Stimulated activated CD4-positive, alpha-beta T cell treated with anti-CD3 and anti-CD28 coated beads, Interleukin-1b, Interleukin-23, amount 100 ng/mL, for 48 hours (primary cell): ENCODE measurements at regions not wholly inside any gene's neighbourhood (a gene's known extent, or its start where the extent isn't known, plus 50 kb on each side); places are given as distances from the start of the nearest gene placed in this dataset.

Source experiments
- DNase-seq: peaks from one replicate; pipeline ENCODE4 v3.0.0-alpha.2; 2020

DNA sequence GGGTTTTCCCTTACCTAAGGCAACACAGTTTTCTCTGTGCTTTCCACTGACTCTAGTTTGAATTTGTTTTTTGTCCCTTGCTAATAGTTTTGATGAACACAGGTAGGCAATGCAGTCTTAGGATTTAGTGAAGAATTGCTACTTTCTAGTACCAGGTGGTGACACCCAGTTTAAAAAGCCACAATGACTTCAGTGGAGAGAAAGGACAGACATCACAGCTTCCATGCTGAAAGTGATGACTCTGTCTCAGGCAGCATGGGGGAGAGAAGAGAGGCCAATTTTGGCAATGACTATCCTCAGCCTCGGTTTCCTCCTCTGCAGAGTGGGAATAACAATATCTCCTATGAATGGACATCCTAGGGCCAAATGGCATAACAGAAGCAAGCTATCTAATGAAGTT is 118.8 kb downstream of the AXIN2 start:
- DNase-seq: no peak

DNA sequence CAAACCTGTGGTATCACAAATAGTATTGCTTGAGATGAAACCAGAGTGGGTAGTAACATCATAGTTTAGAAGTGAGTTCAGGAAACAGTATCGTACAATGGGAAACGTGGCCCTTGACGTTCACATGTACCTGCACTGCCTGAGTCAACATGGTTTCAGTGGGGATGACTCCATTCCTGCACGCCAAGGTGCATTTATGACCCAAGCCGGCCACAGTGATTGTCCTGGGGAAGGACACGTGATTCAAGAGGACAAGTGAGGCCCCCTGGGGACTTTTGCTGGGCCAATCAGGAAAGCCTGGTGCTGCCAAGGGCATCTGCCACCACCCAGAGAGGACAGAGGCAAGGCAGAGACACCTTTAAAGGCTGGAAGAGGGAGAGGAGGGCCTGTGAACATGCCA is 119.2 kb downstream of the AXIN2 start:
- peak; percentile 37 for DNase-seq

DNA sequence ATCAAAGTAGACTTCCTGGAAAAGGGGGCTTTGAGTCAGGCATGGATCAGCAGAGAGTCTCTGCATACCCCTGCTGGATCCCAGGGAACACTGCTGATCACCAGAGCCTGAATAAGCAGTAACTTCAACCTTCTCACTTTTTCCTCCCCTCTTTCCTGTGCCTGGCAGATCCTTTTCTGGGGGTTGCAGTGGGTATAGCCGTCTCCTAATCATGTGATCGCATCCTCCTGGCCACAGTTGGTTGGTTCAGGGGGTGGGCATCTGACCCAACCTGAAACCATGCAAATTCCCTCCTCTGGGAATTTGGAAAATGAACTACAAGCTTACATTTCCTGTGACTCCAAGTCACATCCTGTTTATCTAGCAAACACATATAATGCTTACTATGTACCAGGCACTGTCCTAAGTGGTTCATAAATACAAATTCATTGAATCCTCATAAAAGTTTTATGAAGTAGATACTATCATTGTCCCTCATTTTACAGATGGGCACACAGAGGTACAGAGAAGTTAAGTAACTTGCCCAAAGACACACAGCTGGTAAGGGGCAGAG is 120.3 kb downstream of the AXIN2 start:
- no peak for DNase-seq

DNA sequence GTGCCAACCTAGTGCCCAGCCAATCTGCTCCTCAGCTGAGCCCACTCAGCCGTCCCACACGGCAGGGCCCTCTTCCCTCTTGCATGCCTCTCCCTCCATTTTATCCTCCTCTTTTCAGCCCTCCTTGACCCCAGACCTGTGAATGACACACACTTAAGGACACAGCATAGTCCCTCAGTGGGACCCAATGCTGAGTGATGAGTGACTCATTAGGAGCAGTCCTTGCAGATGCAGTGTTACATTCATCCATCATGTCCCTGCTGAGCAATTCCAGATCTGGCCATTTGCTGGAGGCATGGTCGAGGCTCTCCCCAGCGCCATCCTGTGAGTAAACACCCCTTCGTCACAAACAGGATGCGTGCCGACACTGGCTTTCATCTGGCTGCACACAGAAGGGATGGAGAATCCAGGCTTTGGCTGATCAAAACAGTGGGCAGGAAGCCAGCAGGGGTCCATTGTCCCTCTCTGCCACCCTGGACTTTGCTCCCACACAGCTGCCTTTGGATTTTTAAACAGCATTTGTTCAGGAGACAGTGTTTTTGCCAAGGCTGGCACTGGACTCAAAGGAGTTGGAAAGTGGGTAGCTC is 122.6 kb downstream of the AXIN2 start:
- no peak for DNase-seq

DNA sequence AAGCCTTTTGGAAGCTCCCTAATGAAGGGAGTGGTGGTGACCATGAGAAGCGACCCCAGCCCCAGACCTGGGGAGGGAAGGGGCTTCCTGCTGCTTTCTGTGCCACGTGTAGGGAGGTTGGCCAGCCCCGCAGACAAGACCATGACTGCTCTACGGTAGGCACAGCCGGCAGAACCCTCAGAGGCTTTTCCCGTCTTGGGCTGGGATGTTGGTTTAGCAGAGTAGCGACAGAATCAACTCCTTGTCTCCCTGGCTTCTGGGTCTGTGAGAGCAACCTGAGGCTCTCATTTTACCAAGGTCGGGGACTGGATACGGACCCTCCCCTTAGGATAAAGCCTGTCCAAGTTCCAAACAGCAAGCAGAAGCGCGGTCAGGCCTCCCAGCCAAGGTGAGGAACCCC is 123.3 kb downstream of the AXIN2 start:
- no peak for DNase-seq

DNA sequence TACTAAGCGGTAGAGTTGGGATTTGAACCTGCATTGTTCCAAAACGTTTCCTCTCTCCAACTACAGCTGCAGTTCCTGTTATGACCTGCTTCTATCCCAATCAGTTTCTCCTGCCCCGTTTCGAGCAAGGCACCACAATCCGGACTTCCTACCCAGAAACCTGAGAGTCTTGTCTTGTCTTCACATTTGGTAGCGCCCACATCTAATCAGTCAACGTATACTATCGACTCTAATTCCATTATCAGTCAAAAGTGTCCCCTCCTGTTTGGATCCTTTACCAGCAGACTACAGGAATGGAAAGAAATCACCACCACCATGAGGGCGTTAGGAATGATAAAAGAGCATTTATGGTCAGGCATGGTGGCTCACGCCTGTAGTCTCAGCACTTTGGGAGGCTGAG is 124.6 kb downstream of the AXIN2 start:
- no peak for DNase-seq

DNA sequence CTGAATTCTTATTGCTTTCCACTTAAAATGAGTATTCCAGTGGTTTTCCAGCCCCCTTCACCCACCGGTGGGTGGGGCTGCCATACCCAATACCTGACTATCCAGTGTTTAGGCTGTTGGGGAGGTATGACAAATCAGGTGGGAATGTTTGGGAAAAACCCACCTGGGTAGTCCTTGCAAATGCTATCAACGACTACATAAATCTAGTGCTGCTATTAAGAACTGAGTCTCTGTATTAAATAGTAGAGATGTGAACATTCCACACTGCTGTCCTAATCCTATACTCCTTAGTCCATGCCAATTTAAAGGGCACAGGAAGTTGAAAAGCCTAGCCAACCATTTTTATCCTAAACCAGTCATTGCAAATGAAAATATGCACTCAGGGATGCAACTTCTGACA is 126.6 kb downstream of the AXIN2 start:
- no peak for DNase-seq

DNA sequence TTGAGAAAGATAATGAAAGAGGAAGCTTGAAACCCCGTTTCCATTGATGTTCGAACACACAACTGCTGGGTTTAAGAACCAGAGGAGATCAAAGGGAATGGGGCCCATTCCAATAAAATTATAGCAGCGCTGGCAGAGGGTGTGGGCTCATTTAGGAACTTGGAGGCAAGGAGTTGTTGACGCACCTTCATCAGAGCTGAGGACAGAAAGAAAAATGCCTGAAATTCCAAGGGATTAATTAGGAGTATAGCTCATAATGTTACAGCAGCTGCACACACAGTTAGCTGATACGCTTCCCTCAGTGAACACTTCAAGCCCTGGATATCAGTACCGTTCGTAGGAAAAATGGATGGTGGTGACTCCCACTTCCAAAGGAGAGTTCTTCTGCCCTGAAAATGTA is 127.2 kb downstream of the AXIN2 start:
- DNase-seq: no peak

DNA sequence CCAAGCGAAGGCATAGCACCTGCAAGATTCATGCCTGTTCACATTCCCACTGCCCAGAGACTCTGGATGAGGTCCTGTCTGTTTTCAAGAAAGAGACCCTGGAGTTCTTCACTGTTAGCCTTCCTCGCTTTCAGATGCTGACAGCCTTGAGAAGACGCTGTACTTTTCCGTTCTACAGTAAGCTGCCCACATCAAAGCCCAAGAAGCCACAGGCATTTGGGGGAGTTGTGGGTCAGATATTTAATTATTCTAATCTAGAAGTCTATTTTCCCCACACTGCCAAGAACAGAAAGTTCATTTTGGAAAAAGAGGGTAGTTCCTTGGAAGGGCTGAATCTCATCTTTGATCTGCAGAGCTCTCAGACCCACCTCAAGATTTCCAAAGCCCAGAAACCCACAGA is 127.9 kb downstream of the AXIN2 start:
- no peak for DNase-seq

DNA sequence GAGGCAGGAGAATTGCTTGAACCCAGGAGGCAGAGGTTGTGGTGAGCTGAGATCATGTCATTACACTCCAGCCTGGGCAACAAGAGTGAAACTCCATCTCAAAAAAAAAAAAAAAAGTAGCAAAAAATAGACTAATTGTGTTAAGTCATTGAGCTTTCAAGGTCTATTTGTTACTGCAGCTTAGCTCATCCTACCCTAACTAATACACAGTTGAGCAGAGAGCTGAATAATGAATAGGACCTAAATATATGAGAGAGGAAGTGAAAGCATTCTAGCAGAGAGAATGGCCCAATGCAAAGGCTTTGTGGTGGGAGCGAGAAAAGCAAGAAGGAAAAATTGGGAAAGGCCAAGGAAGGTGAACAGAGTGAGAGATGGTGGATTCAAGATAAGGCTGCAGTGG is 128.3 kb downstream of the AXIN2 start:
- no peak for DNase-seq

DNA sequence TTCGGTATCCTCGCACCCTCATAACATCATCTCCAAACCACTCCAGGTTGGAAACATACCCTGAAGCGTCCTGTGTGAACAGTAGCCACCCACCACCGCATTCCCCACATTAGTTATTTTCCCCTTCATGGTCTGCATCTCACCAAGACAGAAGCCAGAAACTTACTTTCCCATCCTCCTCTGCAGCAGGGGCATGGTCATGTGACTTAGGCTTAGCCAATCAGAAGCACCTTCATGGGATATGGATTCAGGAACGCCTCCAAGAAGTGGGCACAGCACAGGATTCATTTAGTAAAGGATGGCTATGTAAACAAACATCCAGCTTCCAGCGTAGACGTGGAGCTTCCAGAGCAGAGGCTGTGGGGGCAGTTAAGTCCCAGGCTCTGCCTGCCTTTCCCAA is 130.3 kb downstream of the AXIN2 start:
- no peak for DNase-seq

DNA sequence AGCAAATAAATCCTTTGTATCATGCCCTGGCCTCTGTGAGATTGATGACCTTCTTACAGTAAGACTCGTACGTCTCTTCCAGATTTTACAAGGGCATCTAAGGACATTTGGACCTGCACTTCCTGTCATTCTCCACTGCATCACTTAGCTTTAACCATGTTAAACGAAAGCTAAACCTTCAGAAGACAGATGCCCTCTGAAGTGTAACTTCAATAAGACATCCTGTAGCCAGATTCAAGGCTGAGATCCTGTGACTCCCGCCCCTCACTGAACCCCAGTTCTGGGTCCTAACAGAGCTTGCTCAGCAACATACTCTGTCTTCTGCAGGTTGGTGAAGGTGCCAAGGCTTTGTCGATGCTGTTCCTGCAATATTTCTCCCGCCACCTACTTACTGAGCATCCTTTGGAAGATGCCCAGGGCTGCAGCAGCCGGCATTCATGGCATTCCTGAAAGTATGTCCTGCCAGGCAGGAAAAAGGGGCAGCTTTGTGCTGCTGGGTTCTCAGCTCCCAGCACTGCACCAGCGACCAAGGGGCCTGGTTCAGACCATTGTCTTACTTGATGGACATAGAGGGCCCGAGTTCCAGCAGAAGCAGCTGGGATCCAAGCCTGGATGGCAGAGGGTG is 131.1 kb downstream of the AXIN2 start:
- DNase-seq: no peak

DNA sequence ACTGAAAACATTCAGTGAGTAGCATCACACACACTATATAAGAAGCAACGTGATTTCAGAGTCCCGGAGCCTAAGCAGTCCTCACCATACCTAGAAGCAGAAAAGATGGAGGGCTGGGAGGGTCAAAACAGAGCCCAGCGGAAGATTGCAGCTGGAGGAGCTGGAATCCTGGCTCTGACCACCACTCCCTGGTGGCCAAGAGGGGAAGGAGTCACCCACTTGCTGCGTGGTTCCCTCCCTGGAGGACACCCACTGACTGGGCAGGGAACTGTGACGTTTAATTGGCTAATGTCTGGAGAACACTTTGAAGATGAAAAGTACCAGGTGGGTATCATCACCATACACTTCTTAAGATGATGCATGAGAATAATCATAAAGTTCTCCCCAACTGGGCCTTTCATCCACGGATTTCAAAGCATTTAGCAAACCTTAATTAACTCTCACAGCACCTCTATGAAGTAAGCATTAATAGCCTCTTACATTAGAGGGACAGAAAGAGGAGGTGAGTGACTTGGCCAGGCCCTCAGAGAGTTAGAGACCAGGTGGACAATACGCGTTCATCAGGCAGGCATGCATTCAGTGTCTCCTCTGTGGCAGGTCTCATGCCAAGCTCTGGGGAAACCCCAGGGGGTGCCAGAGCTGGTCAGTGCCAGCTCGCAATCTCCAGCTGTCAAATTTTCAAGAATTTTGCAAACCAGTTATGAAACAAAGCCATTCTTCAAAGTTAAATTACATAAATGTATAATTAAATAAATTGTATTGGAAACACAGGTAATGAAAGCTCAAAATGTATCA is 137.9 kb downstream of the AXIN2 start:
- no peak for DNase-seq

DNA sequence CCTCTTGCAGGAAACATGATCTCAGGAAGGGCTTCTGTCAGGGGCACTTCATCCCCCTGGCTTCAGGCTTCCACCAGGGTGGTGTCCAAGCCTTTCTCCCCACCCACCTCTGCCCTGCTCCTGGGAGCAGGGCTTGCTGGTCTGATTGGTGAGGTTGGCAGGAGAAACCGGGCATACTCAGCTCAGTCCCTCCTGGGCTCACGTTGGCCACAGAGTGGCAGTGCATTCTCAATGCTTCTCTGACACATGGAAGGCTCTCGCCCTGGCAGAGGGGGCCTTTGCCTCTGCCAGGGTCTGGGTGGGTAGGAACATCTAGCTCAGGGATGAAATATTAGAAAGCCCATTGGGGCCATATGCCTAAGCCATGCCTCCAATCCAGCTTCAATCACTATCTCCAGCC is 142.8 kb downstream of the AXIN2 start:
- DNase-seq: no peak

DNA sequence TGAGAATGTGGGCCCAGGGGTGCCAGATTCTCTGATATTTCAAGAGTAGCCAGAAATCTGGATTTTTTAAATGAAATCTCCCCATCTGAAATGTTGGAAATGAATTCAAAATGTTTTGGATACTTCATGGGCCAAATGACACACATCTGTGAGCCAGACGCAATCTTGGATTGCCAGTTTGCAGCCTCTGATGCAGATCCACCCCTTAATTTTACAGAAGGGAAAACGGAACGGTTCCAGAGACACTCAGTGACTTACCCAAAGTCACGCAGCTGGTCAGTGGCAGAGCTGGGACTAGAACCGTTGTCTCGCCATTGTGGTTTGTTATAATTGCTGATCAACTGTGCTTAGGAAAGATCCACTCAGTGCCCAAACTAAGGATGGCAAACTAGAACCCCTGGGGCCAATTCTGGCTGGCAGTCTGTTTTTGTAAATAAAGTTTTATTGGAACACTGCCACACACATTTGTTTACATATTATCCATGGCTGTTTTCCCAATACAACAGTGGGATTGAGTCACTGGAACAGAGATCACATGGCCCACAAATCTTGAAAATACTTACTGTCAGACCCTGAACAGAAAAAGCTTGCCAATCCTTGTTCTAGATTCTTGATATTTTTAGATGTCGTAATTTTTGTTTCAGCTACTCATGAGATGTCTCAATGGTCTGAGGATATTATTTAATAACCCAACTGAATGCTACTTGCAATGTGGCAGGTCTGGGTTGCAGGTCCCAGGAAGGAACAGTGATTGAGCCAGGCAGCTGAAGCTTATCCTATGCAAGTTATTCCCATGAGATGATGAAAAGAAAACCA is 143.8 kb downstream of the AXIN2 start:
- no peak for DNase-seq

DNA sequence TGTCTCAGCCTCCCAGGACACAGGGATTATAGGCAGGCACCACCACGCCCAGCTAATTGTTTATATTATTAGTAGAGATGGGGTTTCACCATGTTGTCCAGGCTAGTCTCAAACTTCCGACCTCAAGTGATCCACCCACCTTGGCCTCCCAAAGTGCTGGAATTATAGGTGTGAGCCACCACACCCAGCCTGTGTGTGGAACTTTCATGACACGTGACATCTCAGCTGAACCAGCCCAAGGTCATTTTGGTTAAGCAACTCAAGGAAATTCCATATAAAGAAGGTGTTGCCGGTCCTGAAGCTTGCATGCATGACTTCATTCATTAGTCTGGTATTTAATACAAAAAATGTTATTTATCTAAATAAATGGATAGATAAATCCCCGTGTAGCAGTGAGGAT is 145.5 kb downstream of the AXIN2 start:
- no peak for DNase-seq

DNA sequence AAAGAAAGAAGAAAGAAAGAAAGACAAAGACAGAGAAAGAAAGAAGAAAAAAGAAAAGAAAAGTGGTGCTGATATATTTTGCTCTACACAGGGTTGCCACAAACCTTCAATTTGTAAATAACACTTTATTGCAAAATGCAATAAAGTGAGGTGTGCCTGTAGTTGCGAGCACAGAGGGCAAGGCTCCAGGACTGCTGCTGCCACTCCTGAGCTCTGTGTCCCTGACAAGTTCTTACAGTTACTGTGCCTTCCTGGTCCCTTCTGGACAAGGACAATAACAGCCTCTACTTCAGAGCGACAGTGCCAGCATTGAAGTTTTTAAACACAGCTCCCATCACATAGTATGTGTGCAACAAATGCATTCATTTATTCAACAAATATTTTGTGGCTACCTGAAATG is 148.1 kb downstream of the AXIN2 start:
- no peak for DNase-seq

DNA sequence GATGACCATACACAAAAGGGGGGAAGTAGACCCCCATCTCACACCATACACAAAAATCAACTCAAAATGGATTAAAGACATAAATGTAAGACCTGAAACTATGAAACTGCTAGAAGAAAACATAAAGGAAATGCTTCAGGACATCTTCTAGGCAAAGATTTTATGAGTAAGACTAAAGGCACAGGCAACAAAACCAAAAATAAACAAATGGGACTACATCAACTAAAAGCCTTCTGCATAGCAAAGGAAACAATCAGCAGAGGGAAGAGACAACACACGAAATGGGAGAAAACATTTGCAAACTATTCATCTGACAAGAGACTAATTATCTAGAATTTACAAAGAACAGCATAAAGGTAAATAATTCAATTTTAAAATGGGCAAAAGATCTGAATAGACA is 152.1 kb downstream of the AXIN2 start:
- no peak for DNase-seq

DNA sequence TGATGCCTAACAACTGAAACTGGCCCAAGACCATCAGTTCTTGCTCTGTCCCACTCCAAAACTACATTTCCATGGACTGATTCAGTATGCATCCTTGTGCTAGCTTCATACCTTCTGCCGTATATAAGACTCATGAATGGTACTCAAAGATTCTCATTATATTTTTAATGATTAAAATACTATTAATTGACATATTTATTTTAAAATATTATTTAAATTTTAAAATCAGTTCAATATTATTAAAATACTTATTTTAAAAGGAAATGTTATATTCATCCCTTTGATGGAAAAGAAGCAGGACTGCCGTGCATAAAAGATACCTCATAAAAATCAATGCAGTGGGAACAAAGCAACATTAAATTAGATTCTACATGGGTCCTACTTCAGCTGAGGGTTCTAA is 153.4 kb downstream of the AXIN2 start:
- DNase-seq: no peak

DNA sequence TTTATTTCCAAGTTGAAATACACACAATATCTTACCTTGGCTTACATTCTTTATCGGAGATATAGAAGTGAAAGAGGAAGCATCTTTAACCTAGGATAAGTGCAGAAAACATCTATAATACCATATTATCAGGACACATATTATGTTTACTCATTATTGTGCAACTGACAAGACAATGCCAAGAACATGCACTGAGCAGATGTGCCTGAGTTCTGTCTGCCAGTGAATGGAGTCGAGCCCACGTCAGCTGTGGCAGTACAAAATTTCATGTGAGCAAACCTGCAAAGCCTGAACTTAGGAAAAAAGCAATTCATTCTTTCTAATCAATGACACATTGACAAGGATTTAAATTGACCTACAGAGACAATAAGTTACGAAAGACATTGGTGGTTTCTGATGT is 154.4 kb downstream of the AXIN2 start:
- no peak for DNase-seq

DNA sequence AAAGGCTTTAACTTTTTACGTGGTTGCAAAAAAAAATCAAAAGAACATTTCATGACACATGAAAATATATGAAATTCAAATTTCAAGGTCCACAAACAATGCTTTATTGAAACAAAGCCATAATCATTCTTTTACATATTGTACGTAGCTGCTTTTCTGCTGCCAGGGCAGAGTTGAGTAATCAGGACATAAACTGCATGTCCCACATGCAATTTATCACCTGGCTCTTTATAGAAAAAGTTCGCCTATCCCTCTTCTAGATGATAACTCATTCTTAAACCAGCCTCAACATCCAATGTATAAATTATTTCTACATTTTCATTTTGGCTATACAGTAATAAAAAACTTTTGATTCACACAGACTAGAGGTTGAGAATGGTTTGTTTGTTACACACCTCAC is 154.9 kb downstream of the AXIN2 start:
- no peak for DNase-seq

DNA sequence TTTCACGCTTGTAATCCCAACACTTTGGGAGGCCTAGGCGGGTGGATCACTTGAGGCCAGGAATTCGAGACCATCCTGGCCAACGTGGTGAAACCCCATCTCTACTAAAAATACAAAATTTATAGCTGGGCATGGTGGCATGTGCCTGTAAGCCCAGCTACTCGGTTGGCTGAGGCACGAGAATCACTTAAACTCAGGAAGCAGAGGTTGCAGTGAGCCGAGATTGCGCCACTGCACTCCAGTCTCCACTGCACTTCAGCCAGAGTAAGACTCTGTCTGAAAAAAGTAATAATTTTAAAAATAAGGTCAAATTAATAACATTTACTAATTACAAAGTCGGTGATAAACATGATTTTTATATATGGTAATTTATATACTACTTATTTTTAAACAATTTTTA is 155.9 kb downstream of the AXIN2 start:
- DNase-seq: no peak

DNA sequence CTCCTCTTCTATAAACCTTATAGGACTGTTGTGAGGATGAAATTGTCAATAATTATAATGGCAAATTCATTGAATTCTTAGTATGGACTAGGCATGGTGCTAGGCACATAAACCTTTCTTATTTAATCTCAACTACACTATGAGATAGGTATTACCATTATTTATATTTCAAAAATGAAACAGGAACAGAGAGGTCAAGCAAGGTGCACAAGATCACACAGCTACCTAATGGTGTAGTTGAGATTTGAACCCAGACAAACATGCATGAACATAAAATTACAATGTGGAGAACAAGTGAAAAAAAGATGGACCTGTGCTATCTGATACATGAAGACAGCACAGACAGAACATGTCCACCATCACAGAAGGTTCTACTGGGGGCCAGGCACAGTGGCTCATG is 156.7 kb downstream of the AXIN2 start:
- no peak for DNase-seq
